Endothelial cell of umbilical vein (primary cell): ENCODE measurements at regions not wholly inside any gene's neighbourhood (a gene's known extent, or its start where the extent isn't known, plus 50 kb on each side); places are given as distances from the start of the nearest gene placed in this dataset.

Source experiments
- BruUV-seq: library from RNA; stranded (reverse); fragments of 400-500 nt; replicated peaks from 2 replicates; lab custom pipeline; 2021; lab: Mats Ljungman, UMichigan
- CTCF ChIA-PET: fragments of 300-600, 350-600 bp; sonication (Branson Sonifier 250); formaldehyde crosslinking; loops from one replicate; lab custom pipeline; 2021; ENCODE audit warnings: antibody characterized with exemption, inconsistent platforms; lab: Charles Lee
- POLR2A ChIA-PET: fragments of 300-600, 350-600 bp; sonication (Branson Sonifier 250); formaldehyde crosslinking; loops from one replicate; lab custom pipeline; 2021; ENCODE audit warnings: antibody characterized with exemption, inconsistent platforms; lab: Charles Lee
- DNase-seq: peaks from one replicate; pipeline ENCODE4 v3.0.0-alpha.2; 2011; ENCODE audit warnings: low read depth, low spot score
- FAIRE-seq: peaks from 2 replicates; lab custom pipeline; 2011; peaks lifted over from hg19 to GRCh38; lab: Jason Lieb, UNC
- H2AFZ ChIP-seq: 2 replicates; pipeline ENCODE4 v1.6.0; 2012; ENCODE audit warnings: low read depth, low read length, control low read depth, inconsistent platforms
- H3K27ac ChIP-seq: 2 replicates; pipeline ENCODE4 v1.5.1; 2011; ENCODE audit warnings: low read depth, mild to moderate bottlenecking, control low read depth, low read length, moderate library complexity; ENCODE audit not compliant: insufficient read depth
- H3K27me3 ChIP-seq, 2 experiments: 2 replicates each; pipeline versions ENCODE4 v1.6.0 to v1.6.1; 2011; ENCODE audit warnings: low read length in 2 of 2, mixed read lengths in 1 of 2; ENCODE audit not compliant: control insufficient read depth in 2 of 2, insufficient read depth in 2 of 2
- H3K36me3 ChIP-seq, 2 experiments: 2 replicates in 1 of 2; 3 replicates in 1 of 2; pipeline ENCODE4 v1.5.1; 2011; ENCODE audit warnings: low read length in 2 of 2, mild to moderate bottlenecking in 1 of 2, moderate library complexity in 1 of 2; ENCODE audit not compliant: control insufficient read depth in 2 of 2, insufficient read depth in 2 of 2; ENCODE audit errors: extremely low read depth in 1 of 2
- H3K4me1 ChIP-seq: 3 replicates; pipeline ENCODE4 v1.5.1; 2011; ENCODE audit warnings: mild to moderate bottlenecking, low read length; ENCODE audit not compliant: control insufficient read depth, insufficient read depth; ENCODE audit errors: extremely low read depth
- H3K4me2 ChIP-seq: 2 replicates; pipeline ENCODE4 v1.6.1; 2011; ENCODE audit warnings: low read length, control low read depth, mixed read lengths; ENCODE audit not compliant: insufficient read depth
- H3K4me3 ChIP-seq, 3 experiments: fragments of 200-600 bp in 1 of 3; sonication (generic), shearing (Covaris generic) in 1 of 3; replicated peaks in 1 of 3; 2 replicates each; pipeline ENCODE4 v1.5.1; 2011 to 2016; ENCODE audit warnings: control low read depth in 3 of 3, low read length in 3 of 3, mild to moderate bottlenecking in 2 of 3, inconsistent platforms in 1 of 3, low read depth in 1 of 3, moderate library complexity in 1 of 3; ENCODE audit not compliant: insufficient read depth in 1 of 3
- H3K79me2 ChIP-seq: 2 replicates; pipeline ENCODE4 v1.6.0; 2012; ENCODE audit warnings: low read length, inconsistent platforms; ENCODE audit not compliant: control insufficient read depth, insufficient read depth
- H3K9ac ChIP-seq: replicated peaks from 2 replicates; pipeline ENCODE3; 2011; ENCODE audit warnings: low read length, control low read depth; ENCODE audit not compliant: insufficient read depth; ENCODE audit errors: extremely low read depth
- H3K9me1 ChIP-seq: replicated peaks from 3 replicates; pipeline ENCODE4 v1.6.0; 2011; ENCODE audit warnings: mild to moderate bottlenecking, low read length; ENCODE audit not compliant: control insufficient read depth, insufficient read depth; ENCODE audit errors: extremely low read depth
- H3K9me3 ChIP-seq: replicated peaks from 2 replicates; pipeline ENCODE4 v1.5.1; 2012; ENCODE audit warnings: low read length, inconsistent platforms; ENCODE audit not compliant: control insufficient read depth, insufficient read depth
- H4K20me1 ChIP-seq: replicated peaks from 2 replicates; pipeline ENCODE3; 2011; ENCODE audit warnings: mild to moderate bottlenecking, low read length; ENCODE audit not compliant: control insufficient read depth, insufficient read depth; ENCODE audit errors: extremely low read depth
- FOS ChIP-seq: IDR thresholded peaks from 2 replicates; pipeline ENCODE4 v1.6.1; 2011; ENCODE audit warnings: mild to moderate bottlenecking, low read length, moderate library complexity, borderline replicate concordance; ENCODE audit not compliant: insufficient read depth
- JUN ChIP-seq: IDR thresholded peaks from 2 replicates; pipeline ENCODE4 v1.6.1; 2011; ENCODE audit warnings: borderline replicate concordance, low read depth; ENCODE audit not compliant: insufficient read length, insufficient read depth
- dilution Hi-C: fragments of 300-500 bp; cut with MboI; formaldehyde crosslinking; loops from one replicate; pipeline ENCODE4 v1.15.0; 2019; ENCODE audit warnings: low sequenced_read_pairs; ENCODE audit not compliant: extremely low pct_ligation_motif_present
- intact Hi-C: fragments of 100-400 bp; cut with micrococcal nuclease; formaldehyde crosslinking; loops from one replicate; pipeline ENCODE4 v1.10.0; 2022

- FAIRE-seq, result no peak
- CTCF ChIA-PET, result no interaction called here
These were observed 122.7 kb downstream of the WNT5A start for GRCh38 chr3:55364421-55364820.

DNA sequence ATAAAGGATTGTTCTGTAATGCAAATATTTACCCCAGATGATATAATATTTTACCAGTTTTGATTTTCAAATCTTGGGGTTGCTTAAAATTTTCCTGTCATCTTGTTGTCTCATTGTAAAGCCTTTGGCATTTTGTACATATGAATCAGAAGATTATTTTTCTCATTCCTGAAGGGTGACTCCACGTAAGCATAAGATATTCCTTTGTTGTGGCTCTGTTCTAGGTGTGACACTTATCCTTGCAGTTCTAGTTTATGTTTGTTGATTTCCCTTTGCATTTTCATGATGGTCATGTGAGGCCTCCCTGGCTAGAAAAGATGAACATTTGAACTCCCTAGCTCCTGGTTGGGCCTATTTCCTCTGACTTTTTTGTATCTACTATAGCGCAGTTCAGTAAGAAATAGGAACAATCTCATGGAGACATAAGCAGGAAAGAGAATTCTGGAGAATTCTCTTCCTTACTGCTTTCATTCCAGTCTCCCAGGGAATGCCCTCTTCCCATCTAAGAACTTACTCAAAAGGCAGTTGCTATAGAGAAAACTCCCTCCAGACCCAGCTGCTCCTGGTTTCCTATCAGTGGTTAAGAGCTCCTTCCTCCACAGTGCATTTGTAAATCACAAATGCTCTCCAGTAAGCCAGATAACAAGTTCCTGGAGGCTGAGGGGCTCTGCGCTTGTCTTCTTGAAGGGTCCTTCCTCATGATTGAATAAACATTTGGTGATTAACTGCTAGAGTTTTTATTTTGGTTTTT lies 124.7 kb downstream of the WNT5A start:
- dilution Hi-C loops (no loop called here), intact Hi-C loops (no loop called here)
- H3K36me3 ChIP-seq, result no peaks in the 10 kb centered on the region
- no peaks in the 10 kb centered on the region for H3K9me1 ChIP-seq
- H3K9me3 ChIP-seq, result no peaks in the 10 kb centered on the region
- H3K4me3 ChIP-seq, result no peak overlapping the region
- H3K9ac ChIP-seq, result no peak overlapping the region
- DNase-seq, result no peak
- H3K27ac ChIP-seq, result no peak overlapping the region
- no TSS peak for BruUV-seq
- H3K79me2 ChIP-seq, result no peaks in the 10 kb centered on the region
- no peaks in the 10 kb centered on the region for H4K20me1 ChIP-seq
- TF ChIP-seq FOS, result no peak
- H2AFZ ChIP-seq, result no peak overlapping the region
- CTCF ChIA-PET, result no interaction called here
- H3K4me2 ChIP-seq, result no peak overlapping the region
- FAIRE-seq, result no peak
- H3K27me3 ChIP-seq, result no peaks in the 10 kb centered on the region
- no peaks in the 10 kb centered on the region for H3K4me1 ChIP-seq
- POLR2A ChIA-PET, result no interaction called here

More at GRCh38 chr3:55364421-55364820, 122.7 kb downstream of the WNT5A start:
- intact Hi-C loops, result no loop called here
- H3K4me1 ChIP-seq, result no peaks in the 10 kb centered on the region
- POLR2A ChIA-PET, result no interaction called here
- no peak overlapping the region for H3K4me2 ChIP-seq
- no peak overlapping the region for H3K27ac ChIP-seq
- no peaks in the 10 kb centered on the region for H3K9me3 ChIP-seq
- H3K79me2 ChIP-seq, result no peaks in the 10 kb centered on the region
- no peaks in the 10 kb centered on the region for H4K20me1 ChIP-seq
- no peak overlapping the region for H2AFZ ChIP-seq
- no peak overlapping the region for H3K9ac ChIP-seq
- H3K36me3 ChIP-seq, result no peaks in the 10 kb centered on the region
- BruUV-seq, result no TSS peak
- dilution Hi-C loops, result no loop called here
- H3K4me3 ChIP-seq, result no peak overlapping the region
- no peak for DNase-seq
- H3K9me1 ChIP-seq, result no peaks in the 10 kb centered on the region
- TF ChIP-seq JUN, result no peak
- no peaks in the 10 kb centered on the region for H3K27me3 ChIP-seq
